ENCODE measurements at regions not wholly inside any gene's neighbourhood (a gene's known extent, or its start where the extent isn't known, plus 50 kb on each side); places are given as distances from the start of the nearest gene placed in this dataset.
"Not testable (repeated sequence)": the region's sequence is repeated elsewhere in the genome, so short reads cannot be mapped to it uniquely, and the experiment has no call there.

DNA sequence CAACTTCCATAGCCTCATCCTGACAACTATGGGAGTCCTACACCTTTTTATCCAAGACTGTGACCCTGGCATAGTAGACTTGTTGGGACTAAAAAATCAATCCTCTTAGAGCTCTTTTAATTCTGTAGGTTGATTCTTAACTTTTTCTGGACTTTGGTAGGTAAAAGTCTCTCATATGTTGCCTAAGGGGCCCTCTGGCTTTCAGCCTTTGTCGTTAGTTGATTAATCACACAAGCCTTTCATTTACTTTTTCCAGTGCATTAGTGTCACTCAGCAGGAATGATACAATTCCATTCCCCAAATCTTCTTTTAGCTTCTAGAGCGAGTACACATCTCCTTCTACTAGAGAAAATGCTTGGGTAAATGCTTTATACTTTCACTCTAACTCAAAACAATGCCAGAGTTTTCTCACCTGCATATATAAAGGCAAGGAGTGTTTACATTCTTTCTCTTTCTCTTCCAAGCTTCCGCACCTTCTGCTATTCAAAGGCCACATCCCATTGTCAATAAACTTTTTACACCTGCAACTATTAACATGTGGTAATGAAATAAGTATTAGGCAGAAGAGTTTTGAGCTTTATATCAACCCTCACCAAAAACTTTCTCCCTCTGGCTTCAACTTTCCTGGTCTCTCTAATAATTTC lies 516.6 kb downstream of the FAM181B start:
- DNase-seq (ENCODE audit: low read depth in 2 of 2) = no peak

DNA sequence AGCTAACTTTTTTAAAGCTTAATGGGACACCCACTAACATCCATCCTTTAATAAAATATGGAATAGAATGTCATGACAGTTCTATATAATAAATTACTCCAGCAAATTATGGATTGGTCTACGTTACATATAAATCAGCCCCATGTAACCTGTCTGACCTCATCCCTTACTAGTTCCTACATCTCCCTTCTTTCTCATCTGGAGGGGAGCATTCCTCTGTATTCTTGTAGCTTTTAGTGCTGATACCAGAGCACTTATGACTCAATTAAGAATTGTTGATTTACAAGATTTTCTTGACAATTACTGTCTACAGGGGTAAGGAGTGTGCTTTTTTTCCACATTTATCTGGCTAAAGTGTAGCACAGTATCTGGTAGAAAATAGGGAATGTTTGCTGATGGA lies 523.7 kb downstream of the FAM181B start:
- no peak for DNase-seq (ENCODE audit: low read depth in 2 of 2)

DNA sequence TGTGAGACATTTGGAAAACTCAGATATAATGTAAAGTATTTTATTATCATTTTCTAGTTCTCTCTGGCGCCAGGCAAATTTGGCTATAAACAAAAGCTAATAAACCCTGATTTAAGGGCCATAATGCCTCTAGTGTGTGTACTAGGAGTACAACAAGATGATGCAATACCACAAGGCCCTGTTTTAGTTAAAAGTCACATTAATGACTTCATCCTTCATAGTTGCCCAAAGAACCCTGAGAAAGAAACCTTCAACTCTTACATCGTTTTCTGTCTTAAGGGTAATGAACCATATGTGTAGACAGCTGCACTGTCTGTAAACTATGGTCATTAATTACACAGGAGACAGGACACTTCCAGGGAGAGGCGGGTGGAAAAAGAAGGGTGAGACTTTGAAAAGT lies 538.4 kb downstream of the FAM181B start:
- no peak for DNase-seq (ENCODE audit: low read depth in 2 of 2)

DNA sequence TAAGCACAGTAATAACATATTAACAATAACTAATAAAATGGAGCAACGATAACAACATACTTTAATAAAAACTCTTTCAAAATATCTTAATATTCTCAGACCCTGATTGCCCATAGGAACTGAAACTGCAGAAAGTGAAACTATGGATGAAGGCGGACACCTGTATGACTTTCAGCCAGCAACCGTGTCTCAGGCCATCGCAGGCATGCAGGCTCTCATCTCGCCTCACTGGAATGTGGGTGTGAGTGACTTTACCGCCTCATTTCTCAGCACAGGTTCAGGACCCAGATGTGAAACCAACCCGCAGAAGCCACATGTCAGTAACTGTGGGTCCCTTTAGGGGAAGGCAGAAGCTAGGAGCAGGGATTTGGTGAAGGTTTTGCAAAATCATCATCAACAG lies 539.1 kb downstream of the FAM181B start:
- no peak for DNase-seq (ENCODE audit: low read depth in 2 of 2)

DNA sequence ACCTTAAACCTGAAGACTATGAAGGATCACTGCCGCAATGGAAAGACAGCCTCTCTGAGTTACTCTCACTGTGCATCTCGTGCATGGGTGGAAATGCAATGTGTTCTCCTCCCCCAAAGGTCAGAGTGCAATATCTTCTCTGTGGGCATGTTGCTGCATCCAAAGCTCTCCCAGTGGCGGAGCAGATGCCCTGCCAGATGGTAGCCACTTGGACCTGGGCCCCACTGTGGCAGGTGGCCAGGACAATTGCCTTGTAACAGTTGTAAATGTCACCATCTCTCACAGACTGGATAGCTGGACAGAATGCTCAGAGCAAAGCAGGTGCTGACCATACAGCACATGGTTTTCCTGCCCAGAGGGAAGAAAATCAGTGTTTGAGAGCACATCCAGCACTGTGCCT lies 542.0 kb downstream of the FAM181B start:
- DNase-seq (ENCODE audit: low read depth in 2 of 2) = no peak

DNA sequence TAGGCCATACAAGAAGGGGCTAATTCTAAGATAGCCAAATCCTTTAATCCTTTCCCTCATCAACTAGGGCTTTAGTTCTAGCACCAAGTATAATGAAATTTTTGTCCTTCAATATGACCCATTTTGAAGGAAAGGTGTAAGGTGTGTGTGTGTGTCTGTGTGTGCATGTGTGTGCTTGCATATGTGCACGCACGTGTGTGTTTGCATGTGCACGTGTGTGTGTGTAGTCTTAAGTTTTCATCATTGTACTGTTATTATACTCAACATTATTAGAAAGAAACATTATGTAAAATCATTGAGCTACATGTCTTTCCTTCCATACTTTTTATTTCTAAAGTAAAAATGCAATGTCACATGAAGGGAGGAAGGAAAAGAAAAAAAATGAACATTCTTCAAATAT lies 547.7 kb downstream of the FAM181B start:
- DNase-seq (ENCODE audit: low read depth in 2 of 2) = no peak

DNA sequence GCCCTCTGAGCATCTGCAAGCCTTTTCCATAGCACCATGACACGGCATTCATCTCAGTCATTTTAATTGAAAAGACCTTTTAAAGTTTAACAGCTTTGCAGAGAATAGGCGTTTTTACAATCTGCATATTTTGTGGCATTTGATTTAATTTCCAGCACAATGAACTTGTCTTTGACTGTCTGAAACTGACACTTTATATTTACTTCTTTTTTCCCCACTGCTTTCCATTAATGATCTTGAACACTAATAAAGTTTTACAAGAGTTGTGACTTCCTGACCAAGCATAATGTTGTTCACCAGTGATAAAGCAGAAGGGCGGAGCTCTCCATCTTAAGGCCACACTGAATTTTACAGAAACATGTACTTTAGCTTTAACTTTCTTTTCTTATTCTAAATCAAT lies 548.7 kb downstream of the FAM181B start:
- DNase-seq (ENCODE audit: low read depth in 2 of 2) = no peak

DNA sequence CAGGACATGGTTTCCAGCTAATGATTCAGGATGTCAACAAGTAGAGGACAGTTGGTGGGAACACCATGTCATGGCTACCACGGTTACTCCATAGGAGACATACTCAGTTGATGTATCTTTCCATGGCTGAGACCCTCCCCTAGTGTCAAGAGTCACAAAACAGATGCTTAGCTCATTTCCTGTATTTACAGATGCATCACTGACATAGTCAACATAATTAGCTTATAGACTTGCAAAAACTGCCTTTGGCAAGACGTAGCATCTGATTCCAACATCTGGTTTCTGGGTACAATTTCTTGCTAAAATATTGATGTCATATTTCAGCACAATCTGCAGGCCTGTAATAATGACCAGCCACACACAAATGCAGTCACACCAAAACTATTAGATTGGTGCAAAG lies 550.3 kb downstream of the FAM181B start:
- no peak for DNase-seq (ENCODE audit: low read depth in 2 of 2)

DNA sequence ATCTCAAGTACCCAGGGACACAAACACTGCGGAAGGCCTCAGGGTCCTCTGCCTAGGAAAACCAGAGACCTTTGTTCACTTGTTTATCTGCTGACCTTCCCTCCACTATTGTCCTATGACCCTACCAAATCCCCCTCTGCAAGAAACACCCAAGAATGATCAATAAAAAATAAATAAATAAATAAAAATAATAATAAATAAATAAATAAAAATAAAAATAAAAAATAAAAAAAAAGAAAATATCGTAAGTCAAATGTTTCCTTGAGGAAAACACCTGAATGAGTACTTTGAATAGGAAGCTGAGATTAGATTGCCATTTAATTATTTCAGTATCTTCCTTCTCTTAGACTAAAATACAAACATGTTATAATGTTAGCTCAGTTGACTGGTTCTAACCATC lies 551.0 kb downstream of the FAM181B start:
- DNase-seq (ENCODE audit: low read depth in 2 of 2) = not testable (repeated sequence)

DNA sequence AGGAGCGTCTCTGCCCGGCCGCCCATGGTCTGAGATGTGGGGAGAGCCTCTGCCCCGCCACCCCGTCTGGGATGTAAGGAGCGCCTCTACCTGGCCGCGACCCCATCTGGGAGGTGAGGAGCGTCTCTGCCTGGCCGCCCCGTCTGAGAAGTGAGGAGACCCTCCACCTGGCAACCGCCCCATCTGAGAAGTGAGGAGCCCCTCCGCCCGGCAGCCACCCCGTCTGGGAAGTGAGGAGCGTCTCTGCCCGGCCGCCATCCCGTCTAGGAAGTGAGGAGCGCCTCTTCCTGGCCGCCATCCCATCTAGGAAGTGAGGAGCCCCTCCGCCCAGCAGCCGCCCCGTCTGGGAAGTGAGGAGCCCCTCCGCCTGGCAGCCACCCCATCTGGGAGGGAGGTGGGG lies 551.9 kb downstream of the FAM181B start:
- not testable (repeated sequence) for DNase-seq (ENCODE audit: low read depth in 2 of 2)

DNA sequence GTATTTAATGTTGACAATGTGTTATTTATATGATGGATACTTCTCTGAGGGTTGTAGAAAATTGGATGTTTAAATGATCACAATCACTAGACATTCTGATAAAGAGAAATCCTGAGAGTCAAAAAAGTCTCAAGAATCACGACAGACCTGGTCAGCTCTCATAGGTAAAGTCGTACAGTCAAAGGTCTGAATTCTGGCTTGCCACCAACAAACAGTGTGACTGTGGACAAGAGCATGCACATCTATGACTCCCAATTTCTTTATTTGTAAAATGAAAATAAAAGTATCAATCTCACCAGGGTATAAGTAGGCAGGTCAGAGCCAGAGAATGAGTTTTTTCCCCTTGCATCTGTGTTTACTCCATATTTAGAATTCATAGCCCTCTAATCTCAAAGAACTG lies 556.7 kb downstream of the FAM181B start:
- no peak for DNase-seq (ENCODE audit: low read depth in 2 of 2)

DNA sequence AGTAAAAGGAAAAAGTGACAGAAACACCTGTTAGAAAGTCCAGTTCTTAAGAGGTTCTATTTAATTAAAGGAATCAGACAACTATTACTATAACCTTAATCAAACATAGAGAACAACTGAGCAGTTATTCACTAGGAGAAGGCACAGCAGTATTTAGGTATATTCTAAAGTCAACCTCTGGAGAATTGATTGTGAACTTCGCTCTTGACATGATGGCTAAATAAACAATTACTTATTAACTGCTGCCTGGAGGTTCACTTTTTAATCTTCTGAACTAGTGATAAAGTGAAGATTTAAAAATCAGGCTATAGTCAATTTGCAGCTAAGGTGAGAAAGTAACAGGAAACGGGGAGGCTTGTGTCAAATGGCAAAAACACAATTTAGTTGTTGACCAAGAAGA lies 557.3 kb downstream of the FAM181B start:
- DNase-seq (ENCODE audit: low read depth in 2 of 2) = no peak

DNA sequence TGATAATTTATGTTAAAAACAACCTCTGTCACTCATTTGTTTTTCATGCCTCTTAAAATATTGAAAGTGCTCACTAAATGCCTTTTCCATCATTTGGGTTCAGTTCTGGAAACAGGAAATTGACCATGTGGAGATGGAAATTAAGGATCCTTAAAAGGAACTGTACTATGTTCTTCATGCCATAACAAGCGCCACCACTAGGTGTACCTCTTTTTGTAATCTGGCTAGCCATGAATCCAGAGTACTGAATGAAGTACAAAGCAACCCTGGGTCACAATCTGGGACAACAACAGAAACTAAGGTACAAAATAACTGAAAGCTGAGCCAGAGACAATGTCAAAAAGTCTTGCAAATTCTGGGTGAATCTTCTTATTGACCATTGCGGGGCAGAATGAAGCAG lies 559.1 kb downstream of the FAM181B start:
- no peak for DNase-seq (ENCODE audit: low read depth in 2 of 2)

DNA sequence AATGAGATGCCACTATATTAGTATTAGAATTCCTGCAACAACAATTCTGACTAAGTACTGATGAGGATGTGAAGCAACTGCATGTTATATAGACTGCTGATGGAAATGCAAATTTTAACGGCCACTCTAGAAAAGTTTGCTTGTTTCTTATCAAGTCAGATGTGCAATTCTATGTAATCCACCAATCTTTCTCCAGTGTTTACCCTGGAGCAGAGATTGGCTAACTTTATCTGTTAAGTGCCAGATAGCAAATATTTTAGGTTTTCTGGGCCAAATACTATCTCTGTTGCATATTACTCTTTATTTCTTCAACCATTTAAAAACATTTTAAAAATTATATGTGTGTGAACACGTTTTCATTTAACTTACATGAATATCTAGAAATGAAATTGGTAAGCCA lies 586.9 kb downstream of the FAM181B start:
- no peak for DNase-seq (ENCODE audit: low read depth in 2 of 2)

DNA sequence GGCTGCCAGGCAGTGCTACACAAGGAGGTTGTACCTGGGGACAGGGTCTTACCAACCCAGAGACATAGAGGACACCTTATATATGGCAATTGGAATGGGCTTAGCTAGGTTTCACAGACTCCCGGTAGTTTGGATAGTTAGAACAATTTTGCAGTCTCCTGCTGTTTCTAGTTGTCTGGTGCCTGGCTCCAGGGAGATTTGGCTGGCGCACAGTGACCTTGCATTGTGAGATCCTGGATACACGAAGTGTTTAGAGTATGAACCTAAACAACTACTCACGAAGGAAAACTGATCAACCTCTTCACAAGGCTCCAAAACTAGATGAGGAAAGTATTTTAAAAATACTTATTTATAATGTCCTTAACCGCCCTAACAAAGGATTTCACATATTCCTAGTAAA lies 614.7 kb downstream of the FAM181B start:
- DNase-seq (ENCODE audit: low read depth in 2 of 2) = no peak

DNA sequence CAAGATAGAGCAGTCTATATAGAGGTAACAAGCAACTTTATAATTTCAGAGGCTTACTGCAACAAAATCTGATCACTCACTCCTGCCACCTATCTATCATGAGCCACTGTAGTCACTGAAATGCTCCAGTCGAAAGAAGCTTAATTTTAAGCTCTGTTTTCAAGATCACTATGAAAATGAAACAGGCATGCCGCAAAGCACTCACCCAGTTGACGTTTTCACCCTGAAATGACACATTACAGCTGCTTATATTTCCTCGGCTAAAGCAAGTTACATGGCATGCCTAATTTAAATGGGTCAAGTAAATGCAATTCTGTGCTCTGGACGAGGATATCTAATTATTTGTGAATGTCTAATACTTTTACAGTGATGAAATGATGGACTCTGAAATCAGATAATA lies 616.3 kb downstream of the FAM181B start:
- no peak for DNase-seq (ENCODE audit: low read depth in 2 of 2)

DNA sequence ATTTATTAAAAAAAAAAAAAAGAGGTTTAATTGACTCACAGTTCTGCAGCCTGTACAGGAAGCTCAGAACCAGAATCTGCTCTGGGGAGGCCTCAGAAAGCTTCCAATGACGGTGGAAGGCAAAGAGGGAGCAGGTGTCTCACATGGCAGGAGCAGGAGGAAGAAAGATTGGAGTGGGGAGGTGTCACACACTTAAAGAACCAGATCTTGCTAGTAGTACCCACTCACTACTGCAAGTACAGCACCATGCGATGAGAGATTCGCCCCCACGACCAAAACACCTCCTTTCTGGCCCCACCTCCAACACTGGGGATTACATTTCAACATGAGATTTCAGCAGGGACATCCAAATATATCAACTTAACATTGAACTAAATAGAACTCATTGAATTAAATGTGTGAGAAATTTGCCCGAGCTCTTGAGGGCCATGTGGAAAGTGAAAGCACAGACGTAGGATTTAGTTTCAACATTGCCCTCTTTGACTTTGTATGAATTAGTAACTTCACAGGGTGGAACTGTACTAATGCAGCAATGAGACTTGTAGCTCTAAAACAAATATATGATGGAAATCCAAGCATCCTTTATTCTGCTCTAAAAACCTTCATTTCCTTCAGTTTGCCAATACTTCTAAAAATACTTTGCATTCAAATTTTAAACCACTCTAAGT lies 628.2 kb downstream of the FAM181B start:
- DNase-seq (ENCODE audit: low read depth in 2 of 2) = no peak

DNA sequence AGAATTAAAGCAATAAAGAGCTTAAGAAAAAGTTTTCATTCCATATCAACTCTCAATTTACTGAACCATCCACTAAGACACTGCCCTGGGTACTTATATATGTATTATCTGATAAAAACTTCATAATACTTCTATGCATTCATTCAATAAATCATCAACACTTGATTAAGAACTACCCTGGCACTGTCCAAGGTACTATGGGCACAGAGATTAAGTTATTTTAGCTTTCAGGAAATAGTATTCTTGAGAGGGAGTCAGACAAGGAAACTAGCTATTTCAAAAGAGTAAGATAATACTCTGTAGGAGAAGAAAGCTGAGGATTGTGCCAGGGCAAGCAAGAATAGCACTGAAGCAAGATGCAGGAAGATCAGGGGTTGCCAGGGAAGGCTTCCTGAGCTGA lies 640.8 kb downstream of the FAM181B start:
- DNase-seq (ENCODE audit: low read depth in 2 of 2) = no peak

DNA sequence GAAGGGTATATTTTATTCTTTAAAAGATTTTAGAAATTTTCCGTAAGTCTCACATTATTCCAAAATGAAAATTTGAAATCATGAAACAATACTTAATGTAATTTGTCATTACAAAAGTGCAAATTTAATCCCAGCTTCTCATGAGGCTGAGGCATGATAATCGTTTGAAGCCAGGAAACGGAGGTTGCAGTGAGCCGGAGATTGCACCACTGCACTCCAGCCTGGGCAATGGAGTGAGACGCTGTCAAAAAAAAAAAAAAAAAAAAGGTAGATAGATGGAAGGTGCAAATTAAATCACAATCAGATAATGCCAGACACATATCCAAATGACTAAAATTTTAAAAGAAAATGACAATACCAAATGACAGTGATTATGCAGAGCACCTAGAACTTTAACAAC lies 644.2 kb downstream of the FAM181B start:
- no peak for DNase-seq (ENCODE audit: low read depth in 2 of 2)

DNA sequence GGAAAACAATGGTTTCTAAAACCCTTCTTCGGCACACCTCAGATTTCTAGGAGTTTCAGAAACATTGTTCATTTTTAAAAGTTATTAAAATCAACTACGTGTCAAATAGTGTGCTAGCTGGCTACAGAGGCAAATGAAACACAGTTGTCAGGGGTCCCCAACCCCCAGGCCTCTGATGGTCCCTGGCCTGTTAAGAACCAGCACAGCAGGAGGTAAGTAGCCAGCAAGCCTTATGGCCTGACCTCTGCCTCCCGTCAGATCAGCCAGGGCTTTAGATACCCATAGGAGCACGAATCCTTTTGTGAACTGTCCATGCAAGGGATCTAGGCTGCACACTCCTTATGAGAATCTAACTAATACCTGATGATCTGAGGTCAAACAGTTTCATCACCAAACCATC lies 648.2 kb downstream of the FAM181B start:
- no peak for DNase-seq (ENCODE audit: low read depth in 2 of 2)

DNA sequence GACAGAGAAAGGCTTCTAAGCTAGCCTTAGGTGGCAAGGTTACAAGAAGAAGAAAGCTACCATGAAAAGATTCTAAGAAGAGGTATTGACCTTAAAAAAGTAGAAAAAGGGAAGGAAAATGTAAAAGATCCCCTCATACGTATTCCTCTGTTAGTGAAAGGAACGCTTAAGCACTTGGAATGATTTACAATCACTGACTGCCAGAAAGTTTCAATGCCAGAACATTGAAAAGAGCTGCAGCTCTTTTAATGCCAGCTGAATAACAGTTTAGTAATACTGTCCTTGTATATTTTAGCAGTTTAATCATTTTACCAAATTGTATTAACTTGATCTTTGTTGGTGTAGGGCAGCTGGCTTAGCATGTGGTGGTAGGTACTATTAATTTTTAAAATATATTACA lies 650.7 kb downstream of the FAM181B start:
- no peak for DNase-seq (ENCODE audit: low read depth in 2 of 2)

DNA sequence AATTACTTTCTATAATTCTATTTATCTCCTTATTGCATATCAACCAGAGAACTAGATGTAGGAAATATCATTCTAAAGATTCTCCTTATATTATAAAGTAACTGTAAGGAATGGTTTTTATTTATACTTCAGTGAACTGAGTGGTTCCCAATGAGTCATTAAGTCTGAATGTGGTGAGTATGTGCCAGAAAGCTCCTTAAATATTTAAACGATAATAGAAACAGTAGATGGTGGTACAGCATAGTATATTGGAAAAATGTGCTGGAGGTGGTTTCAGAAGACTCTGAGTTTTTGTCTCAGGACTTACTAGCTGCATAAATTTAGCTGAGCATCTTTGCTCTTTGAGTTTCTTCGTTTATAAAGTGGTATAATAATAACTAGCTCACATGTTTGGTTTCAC lies 653.5 kb downstream of the FAM181B start:
- no peak for DNase-seq (ENCODE audit: low read depth in 2 of 2)

DNA sequence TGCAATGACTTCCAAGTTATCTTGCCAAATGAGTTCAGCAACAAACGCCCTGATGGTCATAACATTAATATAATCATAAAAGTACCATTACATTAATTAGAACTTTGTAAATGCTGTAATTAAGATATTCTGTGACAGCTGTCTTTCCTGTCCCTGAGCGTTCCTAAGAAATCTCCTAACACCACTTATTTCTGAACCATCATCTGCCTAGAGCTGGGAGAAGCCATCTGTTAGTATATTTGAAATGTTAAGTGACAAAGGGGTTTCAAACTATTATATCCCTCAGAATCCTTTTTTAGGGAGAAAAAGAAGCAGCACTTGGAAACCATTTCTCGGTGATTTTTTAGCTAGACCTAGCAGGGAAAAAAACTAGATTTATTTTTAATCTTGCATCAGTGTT lies 657.5 kb downstream of the FAM181B start:
- DNase-seq (ENCODE audit: low read depth in 2 of 2) = no peak

DNA sequence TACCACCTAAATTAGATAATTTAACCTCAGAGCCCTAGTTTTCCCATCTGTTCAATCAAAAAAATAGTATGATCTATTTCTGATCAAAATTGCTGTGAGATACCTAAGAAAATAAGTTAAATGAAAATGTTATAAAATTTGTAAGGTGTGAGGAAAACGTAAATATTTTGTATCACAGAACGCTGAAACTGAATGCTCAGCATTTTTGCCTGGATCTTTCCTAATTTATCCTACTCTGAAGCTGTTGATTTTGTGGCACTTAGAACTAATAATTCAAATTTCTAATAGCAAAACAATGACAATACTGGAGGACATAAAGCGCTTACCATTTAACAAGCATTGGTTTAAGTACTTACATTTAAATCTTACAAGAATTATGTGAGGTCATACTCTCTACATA lies 674.2 kb downstream of the FAM181B start:
- no peak for DNase-seq (ENCODE audit: low read depth in 2 of 2)
